ENCODE measurements at regions not wholly inside any gene's neighbourhood (a gene's known extent, or its start where the extent isn't known, plus 50 kb on each side); places are given as distances from the start of the nearest gene placed in this dataset.

DNA sequence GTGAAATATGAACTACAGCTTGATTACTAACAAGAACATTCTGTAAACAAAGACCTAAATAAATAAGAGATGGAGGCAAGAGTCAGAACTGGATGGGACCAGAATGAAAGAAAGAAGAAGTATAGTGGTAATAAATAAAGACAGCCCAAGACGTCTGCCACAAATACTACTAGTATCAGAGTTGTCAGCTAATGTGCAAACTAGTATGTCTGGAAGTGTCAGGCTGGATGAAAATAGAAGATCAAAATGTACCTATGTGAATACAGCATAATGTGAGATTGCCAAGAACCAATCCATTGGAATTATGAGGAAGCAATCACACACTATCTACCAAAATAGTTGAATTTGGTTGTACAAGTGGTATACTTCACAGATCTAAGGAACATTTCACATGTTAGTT, 353.0 kb downstream of the BTG1 start:
- no peak for DNase-seq (ENCODE audit: low read depth)

DNA sequence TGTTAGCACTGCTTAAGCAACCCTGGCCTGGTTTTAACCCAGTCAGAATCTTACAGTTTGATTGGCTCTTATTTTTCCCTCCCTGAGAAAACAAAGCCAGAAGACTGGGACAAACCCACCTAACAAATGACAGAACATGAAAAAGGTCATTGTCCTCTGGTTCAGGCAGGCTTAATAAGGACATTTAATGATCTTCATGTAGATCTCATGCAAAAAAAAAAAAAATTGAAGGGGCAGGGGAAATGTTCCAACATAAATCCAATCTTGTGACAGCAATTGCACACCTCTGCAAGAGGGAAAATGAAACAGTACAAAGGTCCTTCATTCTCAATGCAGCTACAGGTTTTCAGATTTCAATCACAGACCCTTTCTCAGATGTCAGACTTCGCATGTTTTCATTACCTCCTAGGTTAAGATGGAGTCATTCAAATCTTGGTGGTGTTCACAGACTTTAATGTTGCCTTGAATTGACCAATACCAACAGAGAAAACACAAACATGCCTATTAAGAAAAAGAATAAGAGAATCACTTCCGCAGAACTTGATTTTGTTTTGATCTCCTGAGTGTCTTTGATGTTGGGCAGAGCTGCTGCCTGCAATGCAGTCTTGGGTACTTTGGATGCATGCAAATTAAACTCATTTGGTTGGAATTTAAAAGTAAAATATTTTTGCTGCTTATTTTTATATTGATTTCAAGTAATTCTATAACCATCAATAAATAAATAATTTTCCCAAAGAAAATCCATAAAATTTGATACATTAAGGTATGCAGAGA, 359.0 kb downstream of the BTG1 start:
- no peak for DNase-seq (ENCODE audit: low read depth)

DNA sequence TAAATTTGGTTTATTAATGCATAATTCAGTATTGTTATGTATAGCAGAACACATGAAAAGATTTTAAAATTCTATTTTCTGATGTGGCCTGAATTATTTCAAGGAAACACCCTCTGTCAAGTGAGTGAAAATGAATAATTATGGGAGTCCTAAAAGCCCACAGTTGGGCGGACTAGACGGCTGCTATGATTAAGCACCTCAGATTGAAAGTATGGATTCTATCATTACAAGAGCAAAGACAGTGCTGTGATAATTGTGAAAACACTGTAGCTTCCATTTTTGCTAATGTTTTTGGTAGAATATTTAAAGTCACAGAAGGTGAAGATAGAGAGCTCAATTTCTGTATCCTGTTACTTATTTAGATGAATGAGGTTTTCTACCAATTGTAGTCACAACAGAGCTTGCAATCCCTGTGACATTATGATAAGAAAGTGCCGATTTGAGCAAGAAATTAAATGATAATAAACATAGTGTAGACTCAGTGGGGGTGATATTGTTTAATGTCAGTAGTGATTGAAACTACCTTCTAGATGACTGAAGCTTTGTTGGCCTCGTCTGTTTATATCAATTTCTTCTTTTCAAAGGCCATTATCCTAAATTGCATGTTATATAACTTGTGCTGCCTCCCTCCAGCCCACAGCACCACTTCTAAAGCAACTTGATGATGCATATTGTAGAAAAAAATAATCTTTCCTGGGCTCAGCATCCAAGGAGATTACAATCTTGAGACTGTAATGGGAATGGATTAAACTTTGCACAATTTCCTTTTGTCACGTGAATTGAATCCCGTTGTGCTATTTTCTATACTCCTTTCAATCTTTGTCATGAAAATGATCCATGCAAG, 359.8 kb downstream of the BTG1 start:
- DNase-seq (ENCODE audit: low read depth) = no peak

DNA sequence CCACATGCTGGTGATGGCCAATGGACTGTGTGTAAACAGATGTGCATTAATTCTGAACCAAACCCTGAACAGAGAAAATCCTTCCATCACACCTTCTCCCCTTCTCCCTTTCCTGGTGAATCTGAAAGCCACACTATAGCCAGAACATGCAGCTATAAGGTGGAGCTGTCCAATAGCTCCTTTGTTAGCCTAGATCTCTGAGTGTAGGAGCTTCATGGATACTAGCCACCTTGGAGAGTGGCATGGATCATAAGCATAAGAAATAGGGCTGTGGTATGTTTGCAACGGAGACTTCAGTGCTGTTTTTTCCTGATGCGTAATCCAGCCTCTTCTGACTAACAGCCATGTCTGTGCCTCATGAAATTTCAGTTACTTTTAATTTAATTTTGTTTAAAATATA, 364.5 kb downstream of the BTG1 start:
- no peak for DNase-seq (ENCODE audit: low read depth)

DNA sequence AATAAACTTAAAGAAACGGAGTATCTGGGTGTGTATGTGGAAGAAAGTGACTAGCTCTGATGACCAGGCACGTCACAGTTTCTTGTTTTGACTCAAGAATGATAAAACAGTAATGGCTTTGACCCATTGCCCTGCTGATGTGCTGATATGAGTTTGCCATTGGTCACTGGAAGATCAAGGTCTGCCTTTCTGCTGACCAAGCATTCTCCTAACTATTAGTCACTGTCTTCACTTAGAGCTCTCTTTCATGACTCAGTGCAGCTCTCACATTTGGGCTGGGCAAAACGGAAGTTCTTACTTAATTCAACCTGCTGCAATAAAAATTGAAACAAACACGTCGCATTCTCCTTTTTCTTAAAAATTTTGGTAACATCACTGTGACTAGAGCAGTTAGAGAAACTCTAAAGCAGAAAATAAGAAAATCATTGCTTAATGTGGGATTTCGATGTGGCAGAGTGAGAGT, 366.7 kb downstream of the BTG1 start:
- peak; percentile 11 for DNase-seq (ENCODE audit: low read depth)

DNA sequence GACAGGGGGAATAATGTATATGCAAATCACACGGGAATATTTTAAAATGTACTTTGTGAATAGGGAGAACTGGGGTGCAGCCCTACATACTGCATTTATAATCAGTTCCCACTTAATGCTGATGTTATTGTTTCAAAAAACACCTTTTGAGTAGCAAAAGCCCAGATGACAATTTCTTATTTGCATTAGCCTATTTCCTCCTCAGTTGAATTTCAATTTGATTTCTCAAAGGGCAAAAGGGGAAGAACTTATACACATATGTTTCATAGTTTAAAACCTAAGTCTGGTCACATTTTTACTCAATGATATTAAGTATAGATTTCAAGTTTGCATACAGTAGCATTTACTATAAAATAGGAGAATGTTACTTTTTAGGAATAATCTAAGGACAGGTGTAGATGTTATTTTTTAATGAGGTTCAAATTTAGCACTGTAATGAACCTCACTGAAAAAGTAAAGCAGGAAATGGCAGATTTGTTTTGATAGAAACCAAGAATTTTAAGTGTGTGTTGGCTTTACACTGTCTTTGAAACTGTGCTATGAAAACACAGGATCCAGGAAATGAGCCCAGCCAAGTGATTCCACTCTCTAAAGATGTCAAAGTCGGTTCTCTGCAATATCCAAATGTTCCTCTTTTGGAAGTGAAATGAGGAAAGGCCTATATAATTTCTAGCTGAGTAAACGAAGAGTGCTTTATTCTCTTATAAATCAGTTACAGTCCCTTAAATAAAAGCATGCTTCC, 367.4 kb downstream of the BTG1 start:
- DNase-seq (ENCODE audit: low read depth) = no peak

DNA sequence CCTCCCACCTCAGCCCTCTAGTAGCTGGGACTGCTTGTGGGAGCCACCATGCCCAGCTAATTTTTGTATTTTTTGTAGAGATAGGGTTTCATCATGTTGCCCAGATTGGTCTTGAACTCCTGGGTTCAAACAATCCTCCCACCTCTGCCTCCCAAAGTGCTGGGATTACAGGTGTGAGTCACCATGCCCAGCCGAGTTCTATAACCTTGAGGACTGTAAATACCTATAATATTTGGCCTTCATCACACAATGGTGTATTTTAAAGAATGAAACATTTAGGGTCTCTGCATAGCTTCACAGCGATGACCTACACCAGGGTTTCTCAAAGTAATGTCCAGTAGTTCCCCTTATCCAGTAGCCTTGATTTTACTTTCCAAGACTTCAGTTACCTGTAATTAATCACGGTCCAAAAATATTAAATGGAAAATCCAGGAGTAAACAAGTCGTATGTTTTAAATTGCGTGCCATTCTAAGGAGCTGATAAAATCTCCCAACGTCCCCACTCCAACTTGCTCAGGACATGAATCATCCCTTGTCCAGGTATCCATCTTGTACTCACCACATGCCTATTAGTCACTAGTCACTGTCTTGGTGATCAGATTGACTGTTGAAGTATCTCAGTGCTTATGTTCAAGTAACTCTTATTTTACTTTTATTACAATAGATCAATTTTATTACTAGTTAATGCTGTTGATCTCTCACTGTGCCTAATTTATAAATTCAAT, 368.2 kb downstream of the BTG1 start:
- no peak for DNase-seq (ENCODE audit: low read depth)

DNA sequence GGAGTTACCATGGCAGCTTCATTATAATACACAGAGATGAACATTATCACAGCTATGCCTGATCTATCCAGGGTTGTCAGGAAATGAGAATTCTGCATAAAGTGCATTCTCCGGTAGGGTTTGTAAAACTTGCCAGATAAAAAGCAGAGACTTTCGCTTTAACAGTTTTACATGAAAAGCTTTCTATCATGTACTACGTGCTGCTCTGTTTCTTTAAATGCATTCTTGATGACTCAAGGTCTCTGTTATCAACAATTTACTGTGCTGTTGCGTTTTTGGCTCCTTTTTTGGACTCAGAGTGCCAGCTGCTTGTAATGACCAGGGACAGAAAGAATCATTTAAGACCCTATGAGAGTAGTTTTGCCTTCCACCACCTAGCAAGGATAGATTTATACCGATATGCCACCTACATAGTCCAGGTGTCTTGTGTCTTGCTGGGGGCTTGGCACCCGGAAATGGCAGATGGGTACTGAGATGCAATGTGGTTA, 371.2 kb downstream of the BTG1 start:
- no peak for DNase-seq (ENCODE audit: low read depth)

DNA sequence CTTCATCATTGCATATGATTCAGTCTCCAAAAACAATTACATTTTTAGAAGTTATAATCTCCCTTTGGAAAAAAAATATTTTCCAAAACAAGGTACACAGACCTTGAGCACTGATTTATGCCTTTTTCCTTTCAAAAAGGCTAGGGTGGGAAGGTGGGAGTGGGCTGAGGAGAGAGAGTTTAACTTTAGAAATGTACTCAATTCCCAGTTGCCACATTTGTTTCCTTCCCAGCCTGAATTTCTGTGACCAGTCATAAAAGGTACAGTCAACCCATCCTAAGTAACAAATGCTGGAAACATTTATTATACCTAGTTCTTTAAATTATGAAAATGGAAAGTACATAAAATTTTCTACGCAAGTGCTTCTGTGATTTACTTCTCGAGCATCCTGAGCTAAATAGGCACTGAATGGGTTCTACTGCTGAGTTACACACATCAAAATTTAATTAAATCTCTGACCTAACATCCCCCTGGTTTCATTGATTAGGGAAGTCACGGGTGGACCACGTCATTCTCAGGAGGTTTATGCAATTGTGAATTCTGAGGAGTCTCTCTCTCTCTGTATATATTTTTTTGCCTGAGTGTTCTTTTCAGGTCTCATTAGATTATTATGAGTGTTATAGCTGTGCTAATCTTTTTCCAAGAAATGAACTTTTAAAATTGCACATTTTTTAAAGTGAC, 371.8 kb downstream of the BTG1 start:
- no peak for DNase-seq (ENCODE audit: low read depth)

DNA sequence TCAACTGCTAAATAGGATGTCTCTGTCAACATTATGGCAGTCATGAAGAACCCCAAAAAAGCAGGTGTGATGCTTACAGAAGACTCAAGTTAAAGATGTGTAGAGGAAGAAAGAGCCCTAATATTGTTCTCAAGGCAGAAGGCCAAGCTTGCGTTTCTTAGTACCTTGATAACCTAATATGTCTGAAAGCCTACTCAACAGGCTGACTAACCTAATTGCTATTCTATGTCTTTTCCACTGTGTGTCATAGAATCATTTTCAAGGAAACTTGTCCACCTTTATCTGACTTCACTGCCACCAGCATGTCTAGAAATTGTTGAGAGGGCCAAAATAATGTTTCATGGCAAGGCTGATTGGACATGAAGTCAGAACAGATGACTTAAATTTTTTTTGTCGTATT, 373.2 kb downstream of the BTG1 start:
- DNase-seq (ENCODE audit: low read depth) = no peak

DNA sequence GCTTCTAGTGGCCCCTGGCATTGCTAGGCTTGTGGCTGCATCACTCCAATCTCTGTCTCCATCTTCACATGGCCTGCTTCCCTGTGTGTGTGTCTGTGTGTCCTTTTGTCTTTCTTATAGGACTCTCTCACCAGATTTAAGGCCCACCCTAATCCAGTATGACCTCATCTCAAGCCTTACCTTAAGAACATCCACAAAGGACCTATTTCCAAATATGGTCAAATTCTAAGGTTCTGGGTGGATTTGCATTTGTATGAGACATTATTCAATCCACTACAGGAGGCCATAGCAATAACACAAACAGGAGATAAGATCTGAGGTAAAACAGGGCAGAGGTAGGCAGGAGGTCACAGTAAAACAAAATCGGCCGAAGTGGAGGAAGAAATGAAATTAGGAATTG, 375.9 kb downstream of the BTG1 start:
- DNase-seq (ENCODE audit: low read depth) = no peak

DNA sequence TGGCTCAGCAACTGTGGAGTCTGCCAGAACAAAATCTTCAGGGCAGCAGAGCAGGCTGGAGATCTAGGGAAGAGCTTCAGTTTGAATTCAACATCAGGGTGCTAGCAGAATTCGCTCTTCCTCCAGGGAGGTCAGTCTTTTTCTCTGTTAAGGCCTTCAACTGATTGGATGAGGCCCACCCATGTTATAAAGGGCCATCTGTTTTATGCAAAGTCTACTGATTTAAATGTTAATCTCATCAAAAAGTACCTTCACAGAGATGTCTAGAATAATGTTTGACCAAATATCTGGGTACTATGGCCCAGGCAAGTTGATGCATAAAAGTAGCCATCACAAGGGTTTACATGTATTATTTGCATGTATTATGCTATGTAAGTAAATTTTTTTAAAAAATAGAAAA, 378.4 kb downstream of the BTG1 start:
- no peak for DNase-seq (ENCODE audit: low read depth)

DNA sequence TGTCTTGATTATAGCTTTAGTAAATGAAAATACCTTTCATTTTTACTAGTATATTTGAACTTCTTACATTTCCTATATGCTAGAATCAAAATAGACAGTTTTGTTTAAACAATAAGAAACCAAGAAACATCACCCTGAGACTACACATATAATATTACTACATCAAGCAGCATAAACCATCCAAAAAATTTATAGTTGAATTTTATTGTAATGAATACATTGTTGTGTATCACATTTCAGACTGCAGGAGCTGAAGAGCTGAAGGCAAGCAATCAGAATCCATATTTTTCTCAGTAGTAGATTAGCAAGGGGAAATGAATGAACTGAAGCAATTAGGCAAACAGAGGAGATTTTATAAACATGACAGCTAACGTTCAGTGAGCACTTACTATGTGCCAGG, 379.2 kb downstream of the BTG1 start:
- no peak for DNase-seq (ENCODE audit: low read depth)

DNA sequence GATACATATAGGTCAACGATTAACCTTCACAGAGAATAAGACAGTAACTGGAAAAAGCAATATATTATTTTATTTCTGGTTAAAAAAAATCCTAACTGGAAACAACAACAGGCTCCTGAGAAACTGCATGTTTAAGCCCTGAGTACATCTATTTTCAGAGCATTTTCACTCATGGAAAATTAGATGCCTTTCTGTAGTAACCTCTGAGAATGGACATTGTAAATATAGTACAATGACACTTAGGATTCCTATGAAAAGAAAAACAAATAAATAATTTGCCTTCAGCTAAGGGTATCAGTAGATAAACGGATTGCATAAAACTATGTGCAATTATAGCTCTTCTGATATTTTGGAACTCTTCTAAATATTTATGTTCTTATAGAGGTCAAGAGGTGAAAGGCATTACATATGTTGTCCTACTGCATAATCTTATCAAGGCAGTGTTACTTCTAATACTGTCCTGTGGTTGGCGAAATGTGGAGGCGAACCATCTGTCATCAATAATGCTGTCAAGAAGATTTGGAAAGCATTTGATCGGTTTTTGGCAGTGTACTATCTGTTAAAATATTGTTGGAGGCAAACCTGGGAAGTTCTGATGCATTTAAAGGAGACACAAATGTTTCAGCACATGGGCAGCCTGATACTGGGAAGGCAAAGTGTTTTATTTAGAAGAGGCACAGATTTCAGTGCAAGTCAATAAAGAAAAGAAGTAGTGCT, 381.8 kb downstream of the BTG1 start:
- no peak for DNase-seq (ENCODE audit: low read depth)

DNA sequence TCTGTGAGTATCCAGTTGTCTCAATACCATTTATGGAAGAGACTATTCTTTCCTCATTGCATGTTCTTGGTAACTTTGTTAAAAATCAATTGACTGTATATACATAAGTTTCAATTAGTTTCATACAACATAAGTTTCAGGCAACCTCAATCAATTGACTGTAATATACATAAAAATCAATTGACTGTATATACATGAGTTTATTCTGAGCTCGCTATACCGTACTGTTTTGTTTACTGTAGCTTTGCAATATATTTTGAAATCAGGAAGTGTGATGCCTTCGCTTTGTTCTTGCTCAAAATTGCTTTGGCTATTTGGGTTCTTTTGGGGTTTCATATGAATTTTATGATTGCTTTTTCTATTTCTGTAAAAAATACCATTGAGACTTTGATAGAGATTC, 392.0 kb downstream of the BTG1 start:
- no peak for DNase-seq (ENCODE audit: low read depth)

DNA sequence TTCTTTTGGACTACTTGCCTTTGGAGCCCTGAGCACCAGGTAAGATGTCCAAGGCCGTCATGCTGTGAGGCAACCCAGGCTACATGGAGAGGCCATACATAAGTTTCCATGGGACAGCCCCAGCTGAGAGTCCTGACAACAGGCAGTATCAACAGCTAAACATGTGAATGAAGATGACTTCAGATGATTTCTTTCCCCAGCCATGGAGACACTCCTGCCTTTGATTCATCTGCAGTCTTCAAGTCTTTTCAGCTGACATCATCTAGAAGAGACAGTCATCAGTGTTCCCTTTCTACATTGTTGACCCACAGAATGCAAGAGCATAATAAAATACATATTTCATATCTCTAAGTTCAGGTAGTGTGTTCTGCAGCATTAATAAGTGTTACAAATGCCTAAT, 398.7 kb downstream of the BTG1 start:
- no peak for DNase-seq (ENCODE audit: low read depth)

DNA sequence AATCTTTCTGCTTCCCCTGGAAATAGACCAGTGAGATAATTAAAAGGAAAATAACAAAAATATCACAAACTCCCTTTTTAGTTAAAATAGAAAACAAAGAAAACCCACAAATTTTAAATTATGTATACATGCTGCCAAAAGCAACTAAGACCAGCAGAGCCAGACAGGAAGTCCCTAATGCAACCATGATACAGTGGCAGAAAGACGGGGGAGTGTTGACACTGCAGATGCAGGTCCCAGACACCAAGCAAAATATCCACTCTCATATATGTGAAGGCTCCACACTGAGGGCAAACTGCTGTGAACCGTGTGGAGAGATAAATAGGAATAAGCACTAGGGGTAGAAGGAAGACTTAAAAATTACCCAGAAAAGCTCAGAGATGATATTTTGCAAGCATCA, 401.0 kb downstream of the BTG1 start:
- no peak for DNase-seq (ENCODE audit: low read depth)

DNA sequence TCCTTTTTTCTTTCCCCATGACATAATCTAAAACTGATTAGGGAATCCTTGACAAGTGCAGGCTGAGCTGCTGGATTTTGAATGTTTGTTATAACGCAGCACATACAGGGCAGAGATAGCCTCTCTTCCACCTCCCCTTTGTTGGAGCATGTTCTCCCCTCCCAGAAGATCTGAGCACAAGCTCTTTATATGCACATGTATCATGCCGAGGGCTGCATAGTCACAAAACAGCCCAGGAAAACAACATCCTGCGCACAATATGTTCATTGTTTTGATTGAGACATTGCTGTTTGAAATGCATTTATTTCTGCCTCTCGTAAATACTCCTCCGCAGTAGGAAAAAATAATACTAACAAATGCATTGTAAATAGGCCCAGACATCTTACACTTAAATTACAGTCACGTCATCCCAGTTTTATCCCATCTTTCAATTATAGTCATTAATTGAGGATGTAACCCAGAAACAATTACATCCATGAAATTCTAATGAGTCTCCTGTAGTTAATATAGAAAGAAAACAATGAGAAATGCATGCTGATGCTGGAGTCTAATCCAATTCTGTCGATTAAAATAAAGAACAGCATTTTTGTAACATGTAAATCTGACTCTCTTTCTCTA, 401.8 kb downstream of the BTG1 start:
- DNase-seq (ENCODE audit: low read depth) = no peak

DNA sequence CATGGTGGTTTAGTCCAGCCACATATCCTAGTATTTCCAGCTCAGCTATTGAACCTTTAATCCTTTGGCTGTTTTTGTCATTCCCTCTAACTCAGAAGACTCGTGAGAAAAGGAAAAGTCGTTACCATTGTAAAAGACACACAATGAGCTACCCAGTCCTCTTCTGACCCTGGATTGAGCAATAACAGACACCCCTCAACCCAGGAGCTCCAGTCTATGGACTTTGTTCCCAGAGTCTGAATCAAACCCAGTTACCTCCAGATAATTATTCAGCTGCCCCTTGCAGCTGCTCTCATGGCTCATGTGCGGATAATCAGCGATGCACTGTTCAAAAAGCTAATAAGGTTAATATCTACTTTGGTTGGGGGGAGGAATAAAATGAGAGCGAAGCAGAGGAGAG, 402.4 kb downstream of the BTG1 start:
- DNase-seq (ENCODE audit: low read depth) = no peak

DNA sequence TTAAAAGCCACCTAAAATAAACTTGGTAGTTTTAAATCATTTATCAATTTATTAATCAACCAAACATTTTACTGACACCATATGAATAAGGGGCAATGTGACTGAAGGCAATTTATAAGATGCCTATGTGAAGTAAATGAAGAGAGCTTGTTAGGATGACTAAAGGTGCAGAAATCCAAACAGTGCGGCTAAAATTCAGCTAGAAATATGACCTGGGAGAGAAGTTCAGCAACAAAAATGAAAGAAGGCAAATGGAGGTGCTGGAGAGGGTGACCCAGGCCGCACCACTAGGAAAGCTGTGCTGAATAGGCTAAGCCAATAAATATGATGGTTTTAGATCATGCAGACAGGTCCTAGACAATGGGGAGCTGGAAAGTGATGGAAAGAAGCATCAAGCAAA, 403.7 kb downstream of the BTG1 start:
- DNase-seq (ENCODE audit: low read depth) = no peak
